ENCODE measurements at regions not wholly inside any gene's neighbourhood (a gene's known extent, or its start where the extent isn't known, plus 50 kb on each side); places are given as distances from the start of the nearest gene placed in this dataset.
A peak's percentile ranks its signal among the peaks of the same experiment; 100 is the strongest.
"Not testable (repeated sequence)": the region's sequence is repeated elsewhere in the genome, so short reads cannot be mapped to it uniquely, and the experiment has no call there.

- DNase-seq (ENCODE audit: low read depth in 2 of 2), result no peak
These were observed 201.0 kb downstream of the PRL start for GRCh38 chr6:22095836-22096235.

DNA sequence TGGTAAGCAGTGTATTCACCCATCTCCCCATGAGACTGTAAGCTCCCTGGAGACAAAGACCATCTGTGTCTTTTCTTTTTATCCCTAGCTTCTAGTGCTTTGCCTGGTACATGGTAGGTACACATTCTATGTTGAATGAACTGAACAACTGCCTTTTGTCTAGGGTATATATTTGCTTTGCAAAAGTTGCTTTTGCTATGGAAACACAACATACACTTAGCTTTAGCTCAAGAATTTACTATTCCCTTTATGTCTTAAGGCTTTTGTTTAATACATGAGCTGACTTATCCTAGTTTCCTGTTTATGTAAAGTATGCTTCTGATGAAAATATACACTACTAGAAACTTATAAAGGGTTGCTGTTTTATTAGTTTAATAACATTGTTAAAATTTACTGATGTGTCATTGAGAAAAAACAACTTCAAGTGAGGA is 198.2 kb downstream of the PRL start:
- DNase-seq (ENCODE audit: low read depth in 2 of 2), result no peak

DNA sequence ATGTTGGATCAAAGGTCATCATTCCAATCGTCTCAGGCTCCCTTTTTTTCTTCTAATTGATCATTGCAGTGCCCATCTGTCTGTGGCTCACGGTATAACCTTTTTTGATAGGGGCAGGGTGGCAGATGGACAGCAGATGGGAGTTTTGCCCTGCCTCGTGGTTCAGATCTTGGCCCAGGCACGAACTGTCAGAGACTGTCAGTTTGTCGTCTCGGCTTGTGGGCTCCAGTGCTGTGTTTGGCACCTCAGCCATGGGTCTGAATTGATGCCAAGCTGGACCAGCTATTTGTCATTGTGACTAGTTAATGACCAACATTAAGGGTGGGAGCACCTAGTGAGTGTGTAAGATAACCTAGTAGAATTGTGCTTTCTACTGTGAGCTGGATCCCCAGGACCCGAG is 197.6 kb downstream of the PRL start:
- no peak for DNase-seq (ENCODE audit: low read depth in 2 of 2)

- no peak for DNase-seq (ENCODE audit: low read depth in 2 of 2)
These were observed 196.9 kb downstream of the PRL start for GRCh38 chr6:22099923-22100322.

- DNase-seq (ENCODE audit: low read depth in 2 of 2), result no peak
These were observed 195.7 kb downstream of the PRL start for GRCh38 chr6:22101163-22101562.

- peak in 1 of 2 donors; percentile 1 for DNase-seq (ENCODE audit: low read depth in 2 of 2)
These were observed 194.2 kb downstream of the PRL start for GRCh38 chr6:22102671-22103070.

DNA sequence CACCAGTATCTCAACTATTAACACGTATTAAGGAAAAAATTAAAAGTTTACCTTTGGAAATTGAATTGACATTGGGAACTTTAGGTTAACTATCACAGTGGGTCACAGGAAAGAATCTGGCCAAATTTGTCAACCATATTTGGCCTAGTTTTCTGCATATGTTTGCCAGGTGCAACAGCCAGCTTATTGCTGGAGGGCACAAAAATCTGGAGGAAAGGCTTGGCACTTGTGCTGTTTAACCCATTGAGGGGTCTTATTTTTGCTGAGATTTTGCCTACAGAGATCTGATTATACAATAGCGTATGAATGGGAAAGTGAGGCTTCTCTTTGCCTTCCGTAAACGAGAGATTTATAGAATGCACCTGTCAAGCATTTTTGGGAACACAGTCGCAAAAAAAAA is 190.4 kb downstream of the PRL start:
- DNase-seq (ENCODE audit: low read depth in 2 of 2), result no peak

DNA sequence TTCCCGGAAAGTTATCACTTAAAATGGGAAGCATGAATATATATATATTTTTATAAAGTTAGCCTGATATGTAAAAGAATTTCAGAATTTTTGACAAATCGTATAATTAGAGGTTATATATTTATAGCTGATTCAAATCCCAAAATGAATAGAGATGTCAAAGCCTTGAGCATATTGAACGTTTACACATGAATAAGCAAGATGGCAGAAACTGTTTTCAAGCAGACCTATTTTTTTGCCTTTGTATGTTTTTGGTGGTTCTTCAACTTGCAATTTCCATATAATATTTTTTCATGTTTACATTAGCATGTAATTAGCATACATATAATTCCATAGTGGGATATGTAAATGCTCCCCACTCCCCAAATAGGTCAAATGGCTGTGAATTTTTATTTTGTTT is 189.9 kb downstream of the PRL start:
- no peak for DNase-seq (ENCODE audit: low read depth in 2 of 2)

- DNase-seq (ENCODE audit: low read depth in 2 of 2), result no peak
These were observed 188.6 kb downstream of the PRL start for GRCh38 chr6:22108199-22108598.

DNA sequence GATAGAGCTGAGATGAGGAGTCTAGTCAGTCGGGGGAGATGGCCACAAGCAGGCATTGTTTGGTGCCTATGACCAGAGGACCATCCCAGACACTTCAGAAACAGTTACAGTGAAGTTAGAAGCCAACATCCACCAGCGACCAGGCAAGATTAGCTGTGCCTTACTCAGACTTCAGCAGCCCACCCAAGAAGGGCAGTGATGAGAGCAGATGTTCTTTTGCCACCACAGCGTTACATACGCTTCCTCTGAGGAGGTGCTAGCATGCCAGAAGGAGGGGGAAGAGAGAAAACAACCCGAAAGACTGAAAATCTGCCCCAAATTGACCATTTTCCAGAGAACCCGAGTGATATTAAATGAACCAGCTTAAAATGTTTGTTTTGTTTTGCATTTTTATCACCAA is 186.8 kb downstream of the PRL start:
- DNase-seq (ENCODE audit: low read depth in 2 of 2), result no peak

GRCh38 chr6:22112461-22112860 is 184.4 kb downstream of the PRL start:
- no peak for DNase-seq (ENCODE audit: low read depth in 2 of 2)

- DNase-seq (ENCODE audit: low read depth in 2 of 2), result no peak
These were observed 183.6 kb downstream of the PRL start for GRCh38 chr6:22113026-22113766.

DNA sequence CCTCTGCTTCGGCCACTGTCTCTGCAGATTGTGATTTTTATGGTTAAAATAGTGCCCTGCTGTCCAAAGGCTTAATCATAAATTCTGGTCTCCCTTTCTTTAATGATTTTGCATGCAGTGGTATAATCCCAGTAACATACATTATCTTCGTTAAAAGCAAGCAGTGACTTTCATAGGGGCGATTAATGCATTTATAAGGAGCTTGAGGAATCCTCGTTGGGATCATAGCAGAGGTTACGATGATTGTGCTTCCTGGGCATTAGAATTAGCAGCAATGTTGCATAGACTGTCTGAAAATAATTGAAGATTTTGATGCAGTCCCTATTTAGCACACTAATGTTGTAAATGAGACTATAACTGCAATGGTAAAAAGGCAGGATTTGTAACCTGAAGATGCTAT is 181.3 kb downstream of the PRL start:
- no peak for DNase-seq (ENCODE audit: low read depth in 2 of 2)

GRCh38 chr6:22117631-22118030 is 179.2 kb downstream of the PRL start:
- DNase-seq (ENCODE audit: low read depth in 2 of 2), result no peak

- no peak for DNase-seq (ENCODE audit: low read depth in 2 of 2)
These were observed 177.3 kb downstream of the PRL start for GRCh38 chr6:22119500-22119899.

DNA sequence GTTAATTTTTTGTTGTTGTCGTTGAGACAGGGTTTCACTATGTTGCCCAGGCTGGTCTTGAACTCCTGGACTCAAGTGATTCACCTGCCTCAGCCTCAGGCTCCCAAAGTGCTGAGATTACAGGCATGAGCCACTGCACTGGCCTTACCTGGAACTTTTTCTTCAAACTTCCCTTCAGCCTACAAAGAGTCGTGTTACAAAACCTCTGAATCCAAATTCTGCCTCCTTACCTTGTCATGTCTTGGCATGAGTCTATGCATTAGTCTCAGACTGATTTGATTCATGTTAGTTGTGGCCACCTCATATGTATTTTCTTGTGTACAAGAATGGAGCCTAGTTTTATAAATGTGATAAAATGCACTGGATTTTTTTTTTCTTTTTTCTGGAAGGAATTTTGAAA is 172.1 kb downstream of the PRL start:
- DNase-seq (ENCODE audit: low read depth in 2 of 2), result no peak

DNA sequence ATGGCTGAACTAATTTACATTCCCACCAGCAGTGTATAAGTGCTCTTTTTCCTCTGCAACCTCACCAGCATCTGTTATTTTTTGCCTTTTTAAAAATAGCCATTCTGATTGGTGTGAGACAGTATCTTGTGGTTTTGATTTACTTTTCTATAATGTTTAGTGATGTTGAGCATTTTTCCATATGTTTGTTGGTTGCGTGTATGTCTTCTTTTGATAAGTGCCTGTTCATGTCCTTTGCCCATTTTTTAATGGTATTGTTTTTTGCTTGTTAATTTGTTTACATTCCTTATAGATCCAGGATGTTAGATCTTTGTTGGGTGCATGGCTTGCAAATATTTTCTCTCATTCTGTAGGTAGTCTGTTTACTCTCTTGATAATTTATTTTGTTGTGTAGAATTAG is 169.9 kb downstream of the PRL start:
- no peak for DNase-seq (ENCODE audit: low read depth in 2 of 2)

DNA sequence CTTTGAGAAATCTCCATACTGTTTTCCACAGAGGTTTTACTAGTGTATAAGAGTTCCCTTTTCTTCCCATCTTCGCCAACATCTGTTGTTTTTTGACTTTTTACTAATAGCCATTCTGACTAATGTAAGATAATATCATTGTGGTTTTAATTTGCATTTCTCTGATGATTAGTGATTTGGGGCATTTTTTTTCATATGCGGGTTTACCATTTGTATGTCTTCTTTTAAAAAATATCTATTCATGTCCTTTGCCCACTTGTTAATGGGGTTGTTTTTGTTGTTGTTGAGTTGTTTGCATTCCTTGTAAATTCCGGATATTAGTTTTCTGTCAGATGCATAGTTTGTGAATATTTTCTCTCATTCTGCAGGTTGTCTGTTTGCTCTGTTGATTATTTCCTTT is 167.1 kb downstream of the PRL start:
- no peak for DNase-seq (ENCODE audit: low read depth in 2 of 2)

DNA sequence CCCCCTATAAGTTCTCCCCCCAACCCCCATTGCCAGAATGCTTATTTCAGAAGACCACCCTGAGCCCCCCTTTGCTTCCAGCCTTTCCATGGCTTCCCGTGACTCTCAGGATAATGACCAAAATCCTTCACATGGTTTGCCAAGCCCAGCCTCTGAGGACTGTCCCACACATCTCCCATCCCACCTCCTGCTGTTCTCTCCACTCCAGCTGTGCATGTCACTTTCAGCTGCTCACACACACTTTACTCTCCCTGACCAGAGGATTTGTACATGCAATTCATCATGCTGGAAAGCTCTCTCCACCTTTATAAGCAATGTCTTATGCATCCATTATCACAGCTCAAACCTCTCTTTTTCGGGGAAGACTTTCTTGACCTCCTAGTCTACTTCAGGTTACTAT is 164.2 kb downstream of the PRL start:
- no peak for DNase-seq (ENCODE audit: low read depth in 2 of 2)

DNA sequence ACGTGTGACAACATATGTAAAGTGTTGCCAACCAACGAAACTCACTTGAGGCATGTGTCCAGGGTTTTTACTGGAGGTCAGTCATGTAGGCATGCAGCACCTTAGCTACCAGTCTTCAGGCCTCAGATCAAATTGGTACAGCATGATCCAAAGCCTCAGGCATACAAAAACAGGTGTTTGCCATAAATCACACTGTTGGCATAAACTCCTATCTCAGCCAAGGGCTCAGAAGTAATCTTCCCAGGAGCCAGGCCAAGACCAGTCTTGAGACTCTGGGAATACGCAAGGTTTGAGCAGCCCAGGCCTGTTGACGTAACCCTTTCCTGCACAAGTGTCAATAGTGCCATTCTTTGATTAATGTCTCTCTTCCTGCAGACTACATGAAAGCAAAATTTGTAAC is 163.5 kb downstream of the PRL start:
- DNase-seq (ENCODE audit: low read depth in 2 of 2), result no peak

- DNase-seq (ENCODE audit: low read depth in 2 of 2), result no peak
These were observed 162.5 kb downstream of the PRL start for GRCh38 chr6:22134308-22134707.

GRCh38 chr6:22135395-22135794 is 161.4 kb downstream of the PRL start:
- no peak for DNase-seq (ENCODE audit: low read depth in 2 of 2)

- DNase-seq (ENCODE audit: low read depth in 2 of 2), result not testable (repeated sequence)
These were observed 156.1 kb downstream of the PRL start for GRCh38 chr6:22140736-22141135.

- no peak for DNase-seq (ENCODE audit: low read depth in 2 of 2)
These were observed 155.5 kb downstream of the PRL start for GRCh38 chr6:22141241-22141745.

Data from stimulated activated CD4-positive, alpha-beta T cell treated with anti-CD3 and anti-CD28 coated beads, Interleukin-15, amount 100 ng/mL, for 48 hours (primary cell).